OCI-LY3 (cell line): ENCODE measurements at regions not wholly inside any gene's neighbourhood (a gene's known extent, or its start where the extent isn't known, plus 50 kb on each side); places are given as distances from the start of the nearest gene placed in this dataset.
A peak's percentile ranks its signal among the peaks of the same experiment; 100 is the strongest.

Experiments
- H2AFZ ChIP-seq: fragments of 200-600, 300-600 bp; shearing (Covaris generic); 2 replicates; pipeline ENCODE4 v1.6.0; 2014; ENCODE audit warnings: antibody characterized with exemption, low read depth, low read length
- H3K27ac ChIP-seq: fragments of 200-600, 300-600 bp; sonication (generic); 2 replicates; pipeline ENCODE4 v1.5.1; 2014; ENCODE audit warnings: mild to moderate bottlenecking, low read length, moderate library complexity, mixed read lengths
- H3K27me3 ChIP-seq: fragments of 200-600, 300-600 bp; sonication (generic); 2 replicates; pipeline ENCODE4 v1.6.1; 2014; ENCODE audit warnings: low read depth, low read length, mixed read lengths
- H3K36me3 ChIP-seq: fragments of 200-600, 300-600 bp; sonication (generic); replicated peaks from 2 replicates; pipeline ENCODE3; 2014; ENCODE audit warnings: low read depth, low read length, mixed read lengths
- H3K4me1 ChIP-seq: fragments of 300-600, 200-600 bp; sonication (generic); 2 replicates; pipeline ENCODE4 v1.6.1; 2014; ENCODE audit warnings: low read length, mixed read lengths
- H3K4me2 ChIP-seq: fragments of 200-600, 300-600 bp; sonication (generic); 2 replicates; pipeline ENCODE4 v1.6.1; 2014; ENCODE audit warnings: low read length, mixed read lengths
- H3K4me3 ChIP-seq: fragments of 300-600, 200-600 bp; sonication (generic); 2 replicates; pipeline ENCODE4 v1.5.1; 2014; ENCODE audit warnings: antibody characterized with exemption, mild to moderate bottlenecking, low read length, moderate library complexity
- H3K79me2 ChIP-seq: fragments of 300-600, 200-600 bp; shearing (Covaris generic); 2 replicates; pipeline ENCODE4 v1.6.1; 2014; ENCODE audit warnings: mild to moderate bottlenecking, low read length, mixed read lengths
- H3K9ac ChIP-seq: fragments of 300-600, 200-600 bp; shearing (Covaris generic); 2 replicates; pipeline ENCODE4 v1.6.0; 2014; ENCODE audit warnings: mild to moderate bottlenecking, low read length, moderate library complexity
- H3K9me3 ChIP-seq: fragments of 200-600, 300-600 bp; shearing (Covaris generic); 2 replicates; pipeline ENCODE4 v1.6.1; 2014; ENCODE audit warnings: low read length, mixed read lengths; ENCODE audit not compliant: insufficient read depth
- H4K20me1 ChIP-seq: fragments of 200-600, 300-600 bp; sonication (generic); 2 replicates; pipeline ENCODE4 v1.6.1; 2016; ENCODE audit warnings: low read length, mixed read lengths; ENCODE audit not compliant: insufficient read depth
- CTCF ChIP-seq: fragments of 200-600, 300-600 bp; sonication (generic); IDR thresholded peaks from 2 replicates; pipeline ENCODE4 v1.5.1; 2014; ENCODE audit warnings: antibody characterized with exemption, low read length, low read depth
- EZH2phosphoT487 ChIP-seq: fragments of 200-600 bp; shearing (Covaris generic); IDR thresholded peaks from 2 replicates; pipeline ENCODE4 v1.6.1; 2018; ENCODE audit warnings: antibody characterized with exemption, mixed run types, low read depth

- Histone ChIP-seq H3K27me3 (no peaks in the 10 kb centered on the region), H3K9me3 (no peaks in the 10 kb centered on the region; the same call in 1 of the 2 replicates), H3K4me2 (no peak overlapping the region), H3K36me3 (no peaks in the 10 kb centered on the region), H3K4me3 (no peak overlapping the region), H3K79me2 (no peaks in the 10 kb centered on the region), H2AFZ (no peak overlapping the region), H3K9ac (no peak overlapping the region), H4K20me1 (no peaks in the 10 kb centered on the region), H3K27ac (no peak overlapping the region), H3K4me1 (no peaks in the 10 kb centered on the region)
- no peak for TF ChIP-seq EZH2phosphoT487
- TF ChIP-seq CTCF = no peak
Measured at GRCh38 chr3:81308306-81308705, 453.1 kb downstream of the GBE1 start.

GRCh38 chr3:81307221-81307620 is 454.2 kb downstream of the GBE1 start:
- no peaks in the 10 kb centered on the region for H3K27me3 ChIP-seq
- H3K4me3 ChIP-seq = no peak overlapping the region
- no peaks in the 10 kb centered on the region for H3K9me3 ChIP-seq
- no peaks in the 10 kb centered on the region for H3K79me2 ChIP-seq
- H3K4me1 ChIP-seq = no peaks in the 10 kb centered on the region
- TF ChIP-seq CTCF (no peak), EZH2phosphoT487 (no peak)
- H3K36me3 ChIP-seq = no peaks in the 10 kb centered on the region
- no peak overlapping the region for H2AFZ ChIP-seq
- H3K27ac ChIP-seq = no peak overlapping the region
- H3K4me2 ChIP-seq = no peak overlapping the region
- no peaks in the 10 kb centered on the region for H4K20me1 ChIP-seq
- H3K9ac ChIP-seq = no peak overlapping the region

GRCh38 chr3:81303321-81303720 is 458.1 kb downstream of the GBE1 start:
- H2AFZ ChIP-seq = no peak overlapping the region
- H3K27ac ChIP-seq = no peak overlapping the region
- H3K79me2 ChIP-seq = no peaks in the 10 kb centered on the region
- no peaks in the 10 kb centered on the region for H4K20me1 ChIP-seq
- no peaks in the 10 kb centered on the region for H3K4me1 ChIP-seq
- TF ChIP-seq CTCF (no peak), EZH2phosphoT487 (no peak)
- no peak overlapping the region for H3K4me2 ChIP-seq
- H3K9me3 ChIP-seq = no peaks in the 10 kb centered on the region
- no peak overlapping the region for H3K9ac ChIP-seq
- no peaks in the 10 kb centered on the region for H3K27me3 ChIP-seq
- no peak overlapping the region for H3K4me3 ChIP-seq
- H3K36me3 ChIP-seq = no peaks in the 10 kb centered on the region

GRCh38 chr3:81302045-81302444 is 459.4 kb downstream of the GBE1 start:
- H3K4me1 ChIP-seq = no peaks in the 10 kb centered on the region
- H3K27ac ChIP-seq = no peak overlapping the region
- no peak overlapping the region for H3K4me3 ChIP-seq
- TF ChIP-seq CTCF (peak; percentile 67), EZH2phosphoT487 (no peak)
- no peaks in the 10 kb centered on the region for H3K27me3 ChIP-seq
- H2AFZ ChIP-seq = peak overlapping the region; percentile 24; the same call in 1 of the 2 replicates
- H4K20me1 ChIP-seq = no peaks in the 10 kb centered on the region
- no peaks in the 10 kb centered on the region for H3K36me3 ChIP-seq
- H3K9me3 ChIP-seq = no peaks in the 10 kb centered on the region
- 0 out of 2 replicates have a peak overlapping the region, but pooled peaks have one; percentile 29 for H3K4me2 ChIP-seq
- H3K9ac ChIP-seq = no peak overlapping the region
- H3K79me2 ChIP-seq = no peaks in the 10 kb centered on the region
